ENCODE measurements at regions not wholly inside any gene's neighbourhood (a gene's known extent, or its start where the extent isn't known, plus 50 kb on each side); places are given as distances from the start of the nearest gene placed in this dataset.

- Histone ChIP-seq H3K79me2 (ENCODE audit: control insufficient read depth, low read length) (no peaks in the 10 kb centered on the region), H3K4me2 (ENCODE audit: low read length) (no peak overlapping the region), H4K20me1 (ENCODE audit: control insufficient read depth, insufficient read depth, low read depth, low read length) (no peaks in the 10 kb centered on the region), H3K36me3 (ENCODE audit: control insufficient read depth, low read length) (no peaks in the 10 kb centered on the region), H3K27ac (ENCODE audit: low read depth, low read length) (no peak overlapping the region), H3K27me3 (ENCODE audit: control insufficient read depth, low read length) (no peaks in the 10 kb centered on the region), H3F3A (ENCODE audit: control insufficient read depth, insufficient read depth) (no peaks in the 10 kb centered on the region), H3K9me3 (ENCODE audit: control insufficient read depth, insufficient read depth, low read length) (no peaks in the 10 kb centered on the region), H3K4me1 (ENCODE audit: control insufficient read depth, low read length) (no peaks in the 10 kb centered on the region), H3K4me3 (ENCODE audit: low read length) (no peak overlapping the region), H3K9me2 (replicated peaks; ENCODE audit: control insufficient read depth, low read length) (no peaks in the 10 kb centered on the region)
- TF ChIP-seq EZH2phosphoT487 (IDR thresholded peaks at IDR 0.05; ENCODE audit: borderline replicate concordance, low read length) (no peak), CTCF (IDR thresholded peaks at IDR 0.05; ENCODE audit: low read depth, low read length, poor library complexity, severe bottlenecking) (no peak)
Measured at GRCh38 chr13:55394470-55394869, 1746.2 kb upstream of the PRR20A start.

- Histone ChIP-seq H3K27ac (ENCODE audit: low read depth, low read length) (no peak overlapping the region), H3K27me3 (ENCODE audit: control insufficient read depth, low read length) (no peaks in the 10 kb centered on the region), H3K36me3 (ENCODE audit: control insufficient read depth, low read length) (no peaks in the 10 kb centered on the region), H3K4me2 (ENCODE audit: low read length) (no peak overlapping the region), H3K4me3 (ENCODE audit: low read length) (no peak overlapping the region), H3K4me1 (ENCODE audit: control insufficient read depth, low read length) (no peaks in the 10 kb centered on the region), H4K20me1 (ENCODE audit: control insufficient read depth, insufficient read depth, low read depth, low read length) (no peaks in the 10 kb centered on the region), H3K79me2 (ENCODE audit: control insufficient read depth, low read length) (no peaks in the 10 kb centered on the region), H3F3A (ENCODE audit: control insufficient read depth, insufficient read depth) (no peaks in the 10 kb centered on the region), H3K9me3 (ENCODE audit: control insufficient read depth, insufficient read depth, low read length) (no peaks in the 10 kb centered on the region), H3K9me2 (replicated peaks; ENCODE audit: control insufficient read depth, low read length) (no peaks in the 10 kb centered on the region)
- TF ChIP-seq EZH2phosphoT487 (IDR thresholded peaks at IDR 0.05; ENCODE audit: borderline replicate concordance, low read length) (no peak), CTCF (IDR thresholded peaks at IDR 0.05; ENCODE audit: low read depth, low read length, poor library complexity, severe bottlenecking) (no peak)
Measured at GRCh38 chr13:55402870-55403269, 1737.8 kb upstream of the PRR20A start.

GRCh38 chr13:55403887-55404487 is 1736.7 kb upstream of the PRR20A start:
- Histone ChIP-seq H4K20me1 (ENCODE audit: control insufficient read depth, insufficient read depth, low read depth, low read length) (no peaks in the 10 kb centered on the region), H3K36me3 (ENCODE audit: control insufficient read depth, low read length) (no peaks in the 10 kb centered on the region), H3K9me2 (replicated peaks; ENCODE audit: control insufficient read depth, low read length) (no peaks in the 10 kb centered on the region), H3K27ac (ENCODE audit: low read depth, low read length) (no peak overlapping the region), H3K79me2 (ENCODE audit: control insufficient read depth, low read length) (no peaks in the 10 kb centered on the region), H3F3A (ENCODE audit: control insufficient read depth, insufficient read depth) (no peaks in the 10 kb centered on the region), H3K4me2 (ENCODE audit: low read length) (no peak overlapping the region), H3K4me1 (ENCODE audit: control insufficient read depth, low read length) (no peaks in the 10 kb centered on the region), H3K9me3 (ENCODE audit: control insufficient read depth, insufficient read depth, low read length) (no peaks in the 10 kb centered on the region), H3K27me3 (ENCODE audit: control insufficient read depth, low read length) (no peaks in the 10 kb centered on the region), H3K4me3 (ENCODE audit: low read length) (no peak overlapping the region)
- TF ChIP-seq EZH2phosphoT487 (IDR thresholded peaks at IDR 0.05; ENCODE audit: borderline replicate concordance, low read length), result no peak
- no peak for TF ChIP-seq CTCF (IDR thresholded peaks at IDR 0.05; ENCODE audit: low read depth, low read length, poor library complexity, severe bottlenecking)
